GM18867 (cell line): ENCODE measurements at regions not wholly inside any gene's neighbourhood (a gene's known extent, or its start where the extent isn't known, plus 50 kb on each side); places are given as distances from the start of the nearest gene placed in this dataset.

ENCODE experiments used
- ATAC-seq: cut with Tn5 transposase; IDR thresholded peaks from one replicate; pipeline ENCODE4 v1.9.1; 2021; ENCODE audit warnings: mild to moderate bottlenecking, moderate library complexity; ENCODE audit not compliant: unreplicated experiment

GRCh38 chr2:66875941-66876462, 441.1 kb downstream of the MEIS1 start:
- no peak for ATAC-seq

DNA sequence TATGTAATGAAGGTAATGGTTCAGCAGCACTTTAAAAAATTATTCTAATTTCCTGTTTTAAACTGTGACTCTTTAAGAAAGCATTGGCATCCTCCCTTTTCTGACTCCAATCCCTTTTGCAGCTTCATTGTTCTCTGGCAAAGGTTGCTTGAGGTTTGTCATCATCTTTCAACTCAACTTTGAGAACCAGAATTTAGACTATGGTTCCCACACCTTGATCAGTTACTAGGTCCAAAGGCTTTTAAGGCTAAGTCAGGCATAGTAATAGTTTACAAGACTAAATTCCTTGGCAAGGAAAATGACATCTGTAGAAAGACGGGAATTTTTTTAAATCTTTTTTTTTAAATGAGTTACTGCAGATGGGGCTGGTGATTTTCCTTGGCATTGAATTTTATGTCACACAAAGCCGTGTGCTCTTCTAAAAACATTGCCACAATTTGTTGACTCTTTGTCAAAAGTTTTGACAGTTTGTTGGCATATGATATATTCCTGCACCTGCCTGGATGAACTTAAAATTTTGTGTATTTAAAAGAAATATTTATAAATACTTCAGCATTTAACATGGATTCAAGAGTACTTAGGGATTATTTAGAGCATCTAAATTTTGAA, 451.0 kb downstream of the MEIS1 start:
- ATAC-seq = no peak

GRCh38 chr2:66888246-66888645, 453.3 kb downstream of the MEIS1 start:
- no peak for ATAC-seq

- no peak for ATAC-seq
These were observed 454.1 kb downstream of the MEIS1 start for GRCh38 chr2:66888791-66889631.

- no peak for ATAC-seq
These were observed 454.6 kb downstream of the MEIS1 start for GRCh38 chr2:66889632-66889882.

DNA sequence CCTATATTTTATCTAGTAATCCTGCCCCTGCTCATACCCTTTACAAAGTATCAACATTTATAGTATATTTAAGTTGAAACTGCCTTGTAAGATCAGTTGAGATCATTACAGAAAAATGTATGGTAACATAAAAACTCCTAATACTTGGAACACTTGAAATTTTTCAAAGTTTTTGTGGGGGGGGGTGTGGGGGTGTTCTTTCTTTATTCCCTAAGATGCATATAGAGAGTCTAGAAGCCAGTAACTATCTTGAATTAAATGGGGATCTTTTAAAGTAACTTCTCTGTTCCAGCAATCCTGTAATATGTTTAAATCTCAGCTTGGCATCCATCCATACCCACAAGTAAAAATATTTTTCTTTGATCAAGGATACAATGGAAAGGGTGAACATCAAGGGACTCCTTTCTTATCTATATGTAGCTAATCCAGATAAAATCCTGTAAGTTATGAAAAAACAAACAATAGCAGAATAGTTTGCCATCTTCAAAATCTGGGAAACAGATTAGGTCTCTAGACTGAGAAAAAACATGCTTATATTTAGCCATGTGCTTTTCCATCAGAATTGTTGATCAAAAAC, 455.3 kb downstream of the MEIS1 start:
- no peak for ATAC-seq

DNA sequence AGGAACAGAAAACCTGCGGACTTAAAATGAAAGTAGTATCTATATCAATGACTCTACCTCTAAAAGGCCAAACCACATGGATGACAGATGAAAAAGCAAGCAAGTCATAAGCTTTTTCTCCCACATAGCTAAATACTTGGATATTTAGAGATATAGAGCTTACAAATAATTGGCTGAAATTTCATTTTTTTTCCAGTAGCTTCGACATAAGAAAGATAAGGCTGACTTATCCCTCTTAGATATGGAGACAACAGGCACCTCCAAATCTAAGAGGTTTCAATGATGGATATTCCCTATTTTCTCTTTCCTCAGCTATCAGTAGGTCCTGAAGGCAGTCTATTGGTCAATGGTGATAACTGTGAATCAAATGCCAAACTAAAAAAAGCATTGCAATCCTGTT, 460.3 kb downstream of the MEIS1 start:
- no peak for ATAC-seq

DNA sequence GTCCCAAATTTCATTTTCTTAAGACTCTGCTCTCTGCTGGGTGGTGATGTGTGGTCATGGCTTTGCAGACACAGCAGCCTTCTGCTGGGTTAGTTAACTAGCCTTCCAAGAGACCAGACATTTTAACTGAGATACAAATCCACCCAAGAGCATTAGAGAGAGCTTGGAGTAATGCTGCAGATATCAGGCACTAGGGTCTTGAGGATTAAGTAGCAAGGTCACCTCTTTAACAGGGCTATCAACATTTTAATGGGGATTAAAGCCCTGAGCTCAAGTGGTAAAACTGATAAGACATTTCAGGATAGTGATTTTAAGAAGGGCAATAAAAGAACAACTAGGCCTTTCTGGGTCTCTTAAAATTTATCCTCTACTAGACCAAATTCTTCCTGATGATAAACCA, 461.2 kb downstream of the MEIS1 start:
- ATAC-seq = no peak

DNA sequence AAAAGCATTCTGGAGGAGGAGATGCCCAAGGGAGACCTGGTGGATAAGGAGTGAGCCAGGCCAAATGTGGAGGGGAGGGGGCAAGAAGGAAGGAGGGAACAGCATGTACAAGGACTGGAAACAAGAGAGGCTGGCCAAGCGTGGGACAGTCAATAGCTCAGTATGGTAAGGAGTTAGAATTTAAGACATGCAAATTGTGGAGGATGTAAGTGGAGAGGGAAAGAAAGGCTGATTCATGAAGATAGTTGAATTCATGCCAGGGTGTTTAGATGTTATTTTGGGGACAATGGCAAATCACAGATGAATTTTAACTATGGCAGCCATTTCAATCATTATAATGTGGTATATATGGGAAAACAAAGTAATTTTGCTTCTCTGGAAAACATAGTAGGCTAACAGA, 462.3 kb downstream of the MEIS1 start:
- ATAC-seq = no peak

DNA sequence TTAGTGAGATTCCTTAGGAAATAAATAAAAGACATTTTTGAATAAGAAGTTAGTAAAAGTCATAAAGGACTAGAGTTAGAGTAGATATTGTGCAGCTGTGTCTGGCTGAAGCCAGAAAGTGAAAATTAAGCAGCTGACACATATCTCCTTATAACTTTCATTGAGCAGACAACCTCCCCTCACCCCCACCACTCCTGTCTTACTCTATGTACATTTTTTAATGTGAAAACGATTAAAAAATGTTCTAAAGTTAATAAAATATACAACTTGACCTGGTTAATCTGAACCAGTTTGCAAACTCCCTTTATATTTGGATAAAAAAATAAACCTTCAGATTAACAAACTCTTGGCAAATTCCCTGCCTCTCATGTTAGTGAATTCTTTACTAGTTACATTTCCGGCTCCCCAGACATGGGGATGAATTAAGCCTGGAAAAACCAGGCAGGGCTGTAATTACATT, 462.8 kb downstream of the MEIS1 start:
- no peak for ATAC-seq

DNA sequence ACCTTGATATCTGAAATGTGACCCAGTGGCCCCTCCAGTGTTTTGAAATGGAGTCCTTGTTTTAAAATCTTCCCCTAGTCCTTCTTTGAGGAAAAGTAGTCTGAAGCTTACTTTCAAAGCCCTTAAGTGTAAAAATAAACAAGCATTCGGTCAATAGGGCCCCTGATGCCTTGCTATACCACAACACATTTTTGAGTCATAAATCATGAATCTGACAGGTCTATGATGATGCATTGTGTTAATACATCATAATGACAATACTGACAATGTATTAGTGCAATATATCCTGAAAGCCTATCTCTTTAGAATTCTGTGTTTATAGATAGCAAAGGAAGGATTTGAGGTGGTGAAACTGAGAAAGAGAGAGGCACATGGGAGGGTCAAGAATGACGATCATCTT, 464.2 kb downstream of the MEIS1 start:
- no peak for ATAC-seq

- ATAC-seq = no peak
These were observed 464.7 kb downstream of the MEIS1 start for GRCh38 chr2:66899648-66900047.

DNA sequence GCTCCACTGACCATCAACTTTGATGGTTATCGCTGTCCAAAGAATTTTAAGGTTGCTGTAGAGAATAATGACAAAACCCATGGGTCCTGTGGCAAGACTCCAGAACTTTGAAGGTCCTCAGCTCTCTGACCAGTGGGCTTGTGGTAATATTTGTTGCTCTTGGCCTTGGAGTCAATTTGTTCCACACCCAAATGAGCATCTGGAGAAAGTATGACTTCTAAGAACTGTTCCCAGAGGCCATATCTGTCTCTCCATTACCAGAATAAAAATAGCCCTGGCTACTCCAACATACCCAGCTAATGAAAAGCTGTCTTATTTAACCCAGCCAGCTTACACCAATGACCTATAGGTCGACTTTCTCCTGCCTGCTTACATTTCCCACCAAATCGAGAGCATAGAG, 466.4 kb downstream of the MEIS1 start:
- ATAC-seq = no peak

DNA sequence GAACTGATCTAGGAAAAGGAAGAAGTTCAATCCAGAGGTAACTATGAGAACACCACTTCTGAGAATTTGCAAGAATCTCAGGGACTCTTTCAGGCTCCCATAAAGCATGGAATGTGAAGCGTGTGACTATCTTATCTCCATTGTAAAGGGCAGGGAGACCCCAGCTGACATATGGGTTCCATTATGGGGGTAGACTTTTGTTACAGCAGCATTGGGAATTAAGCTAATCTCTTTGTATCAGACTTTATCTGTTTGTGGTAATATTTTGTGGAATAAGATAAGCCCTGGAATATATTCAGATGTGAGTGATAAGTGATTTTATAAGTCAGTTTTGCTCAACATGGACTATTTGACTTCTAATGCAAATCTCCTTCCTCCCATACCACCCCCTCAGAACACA, 468.3 kb downstream of the MEIS1 start:
- no peak for ATAC-seq

DNA sequence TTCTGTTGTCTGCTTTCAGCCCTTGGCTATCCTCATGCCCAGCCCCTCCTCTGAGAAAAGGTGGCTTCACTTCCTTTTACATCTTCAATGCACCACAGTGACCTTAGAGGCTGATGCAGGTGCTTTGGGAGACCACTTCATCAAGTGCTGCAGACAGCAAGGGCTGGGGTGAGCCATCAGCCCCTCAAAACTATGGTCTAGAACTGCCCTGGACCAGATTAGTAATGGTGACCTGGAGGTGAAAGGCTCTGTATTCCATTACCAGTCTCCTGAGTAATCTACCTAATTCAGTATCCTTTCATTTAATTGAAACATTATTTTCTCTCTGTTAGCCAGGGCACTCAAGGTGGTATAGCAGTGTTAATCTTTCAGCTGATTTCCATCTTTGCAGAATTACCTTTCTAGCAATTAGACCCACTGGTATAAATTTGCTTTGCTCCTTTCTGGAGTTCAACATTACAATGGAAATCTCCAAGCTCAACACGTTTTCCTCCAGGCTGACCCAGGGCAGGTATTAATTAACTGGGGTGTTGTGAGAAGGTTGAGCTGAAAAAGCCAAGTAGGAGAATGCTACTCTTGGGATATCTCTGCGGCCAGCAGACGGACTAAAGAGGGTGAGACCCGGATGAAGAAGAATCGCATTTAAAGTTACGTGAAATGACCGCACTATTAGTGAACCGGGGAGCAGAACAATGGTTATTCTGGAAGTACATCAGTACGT, 469.0 kb downstream of the MEIS1 start:
- ATAC-seq = no peak

GRCh38 chr2:66915237-66915636, 480.3 kb downstream of the MEIS1 start:
- ATAC-seq = no peak

DNA sequence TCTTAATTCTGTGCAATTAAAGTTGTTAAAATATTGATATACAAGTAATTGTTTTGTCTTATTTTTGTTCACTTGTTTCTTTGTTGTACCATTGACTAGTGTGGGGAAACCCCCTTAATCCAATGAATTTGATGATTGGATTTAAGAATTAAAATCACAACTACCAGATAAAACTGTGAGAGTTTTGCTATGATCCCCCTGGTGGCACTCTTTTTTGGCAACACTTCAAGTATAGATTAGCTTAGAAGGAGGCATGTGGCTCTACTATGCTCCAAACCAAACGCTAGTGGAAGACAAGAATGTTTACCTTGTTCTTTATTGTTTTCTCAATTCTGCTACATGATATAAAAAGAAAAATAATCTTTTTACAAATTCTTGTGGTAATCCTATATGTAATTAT, 477.8 kb upstream of the ETAA1 start:
- no peak for ATAC-seq

- no peak for ATAC-seq
These were observed 476.7 kb upstream of the ETAA1 start for GRCh38 chr2:66920415-66920814.

- no peak for ATAC-seq
These were observed 472.0 kb upstream of the ETAA1 start for GRCh38 chr2:66925128-66925527.

GRCh38 chr2:66926594-66927112, 470.5 kb upstream of the ETAA1 start:
- no peak for ATAC-seq

GRCh38 chr2:66929632-66930338, 467.3 kb upstream of the ETAA1 start:
- ATAC-seq = no peak
